Right lobe of liver (tissue), 4 donors: ENCODE measurements at regions not wholly inside any gene's neighbourhood (a gene's known extent, or its start where the extent isn't known, plus 50 kb on each side); places are given as distances from the start of the nearest gene placed in this dataset.

Experiments
- CTCF ChIP-seq, 4 donors: fragments of 200-600 bp in 3 of 4; fragments of 450-650 bp in 1 of 4; IDR thresholded peaks; one replicate each; pipeline versions ENCODE4 v1.5.1 to v1.8.0; 2016 to 2022; ENCODE audit warnings: antibody characterized with exemption in 4 of 4, mild to moderate bottlenecking in 2 of 4
- POLR2A ChIP-seq: fragments of 450-650 bp; IDR thresholded peaks from one replicate; pipeline ENCODE4 v1.6.1; 2017; ENCODE audit warnings: antibody characterized with exemption, mild to moderate bottlenecking
- donor health status: DM: no; HTN: no; CAD: no.
- donor health status: DM: no; HTN: no; CAD: no.
- donor health status: DM: no; HTN: yes; CAD: no.

GRCh38 chr10:10538326-10538725 is 479.3 kb upstream of the CELF2 start:
- TF ChIP-seq CTCF (IDR thresholded peaks at IDR 0.05) (no peak), POLR2A (no peak)
